ENCODE measurements at regions not wholly inside any gene's neighbourhood (a gene's known extent, or its start where the extent isn't known, plus 50 kb on each side); places are given as distances from the start of the nearest gene placed in this dataset.

DNA sequence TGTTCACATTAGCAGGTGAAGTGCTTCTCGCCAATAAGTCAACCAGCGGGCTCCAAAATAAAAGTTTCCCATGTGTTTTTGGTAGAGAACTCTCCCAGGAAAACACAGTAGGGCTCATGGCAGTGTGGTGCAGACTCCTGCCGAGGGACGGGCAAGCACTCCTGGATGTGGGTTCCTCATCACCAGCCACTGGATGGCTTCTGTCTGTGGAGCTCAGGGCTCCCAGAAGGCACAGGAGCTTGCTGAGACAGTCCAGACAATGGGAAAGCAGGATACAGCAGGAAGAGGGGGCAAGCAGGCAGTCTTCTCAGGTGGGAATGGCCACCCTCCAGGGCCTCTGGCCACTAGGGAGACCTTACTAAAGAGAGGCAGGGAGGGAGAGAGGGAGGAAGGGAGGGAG lies 142.4 kb downstream of the HSD17B3 start:
- TF ChIP-seq, protein P1, sequence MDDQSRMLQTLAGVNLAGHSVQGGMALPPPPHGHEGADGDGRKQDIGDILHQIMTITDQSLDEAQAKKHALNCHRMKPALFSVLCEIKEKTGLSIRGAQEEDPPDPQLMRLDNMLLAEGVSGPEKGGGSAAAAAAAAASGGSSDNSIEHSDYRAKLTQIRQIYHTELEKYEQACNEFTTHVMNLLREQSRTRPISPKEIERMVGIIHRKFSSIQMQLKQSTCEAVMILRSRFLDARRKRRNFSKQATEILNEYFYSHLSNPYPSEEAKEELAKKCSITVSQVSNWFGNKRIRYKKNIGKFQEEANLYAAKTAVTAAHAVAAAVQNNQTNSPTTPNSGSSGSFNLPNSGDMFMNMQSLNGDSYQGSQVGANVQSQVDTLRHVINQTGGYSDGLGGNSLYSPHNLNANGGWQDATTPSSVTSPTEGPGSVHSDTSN (IDR thresholded peaks at IDR 0.05): no peak
- TF ChIP-seq, protein P2, sequence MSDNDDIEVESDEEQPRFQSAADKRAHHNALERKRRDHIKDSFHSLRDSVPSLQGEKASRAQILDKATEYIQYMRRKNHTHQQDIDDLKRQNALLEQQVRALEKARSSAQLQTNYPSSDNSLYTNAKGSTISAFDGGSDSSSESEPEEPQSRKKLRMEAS (IDR thresholded peaks at IDR 0.05): no peak
- TF ChIP-seq, protein P3, sequence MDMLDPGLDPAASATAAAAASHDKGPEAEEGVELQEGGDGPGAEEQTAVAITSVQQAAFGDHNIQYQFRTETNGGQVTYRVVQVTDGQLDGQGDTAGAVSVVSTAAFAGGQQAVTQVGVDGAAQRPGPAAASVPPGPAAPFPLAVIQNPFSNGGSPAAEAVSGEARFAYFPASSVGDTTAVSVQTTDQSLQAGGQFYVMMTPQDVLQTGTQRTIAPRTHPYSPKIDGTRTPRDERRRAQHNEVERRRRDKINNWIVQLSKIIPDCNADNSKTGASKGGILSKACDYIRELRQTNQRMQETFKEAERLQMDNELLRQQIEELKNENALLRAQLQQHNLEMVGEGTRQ (IDR thresholded peaks at IDR 0.05): no peak
- TF ChIP-seq, protein P4, sequence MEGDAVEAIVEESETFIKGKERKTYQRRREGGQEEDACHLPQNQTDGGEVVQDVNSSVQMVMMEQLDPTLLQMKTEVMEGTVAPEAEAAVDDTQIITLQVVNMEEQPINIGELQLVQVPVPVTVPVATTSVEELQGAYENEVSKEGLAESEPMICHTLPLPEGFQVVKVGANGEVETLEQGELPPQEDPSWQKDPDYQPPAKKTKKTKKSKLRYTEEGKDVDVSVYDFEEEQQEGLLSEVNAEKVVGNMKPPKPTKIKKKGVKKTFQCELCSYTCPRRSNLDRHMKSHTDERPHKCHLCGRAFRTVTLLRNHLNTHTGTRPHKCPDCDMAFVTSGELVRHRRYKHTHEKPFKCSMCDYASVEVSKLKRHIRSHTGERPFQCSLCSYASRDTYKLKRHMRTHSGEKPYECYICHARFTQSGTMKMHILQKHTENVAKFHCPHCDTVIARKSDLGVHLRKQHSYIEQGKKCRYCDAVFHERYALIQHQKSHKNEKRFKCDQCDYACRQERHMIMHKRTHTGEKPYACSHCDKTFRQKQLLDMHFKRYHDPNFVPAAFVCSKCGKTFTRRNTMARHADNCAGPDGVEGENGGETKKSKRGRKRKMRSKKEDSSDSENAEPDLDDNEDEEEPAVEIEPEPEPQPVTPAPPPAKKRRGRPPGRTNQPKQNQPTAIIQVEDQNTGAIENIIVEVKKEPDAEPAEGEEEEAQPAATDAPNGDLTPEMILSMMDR (IDR thresholded peaks at IDR 0.05): no peak
- TF ChIP-seq RARB (CRISPR knock-in tag; IDR thresholded peaks at IDR 0.05) (no peak), EP300 (IDR thresholded peaks at IDR 0.05) (no peak)
